ENCODE measurements at regions not wholly inside any gene's neighbourhood (a gene's known extent, or its start where the extent isn't known, plus 50 kb on each side); places are given as distances from the start of the nearest gene placed in this dataset.

DNA sequence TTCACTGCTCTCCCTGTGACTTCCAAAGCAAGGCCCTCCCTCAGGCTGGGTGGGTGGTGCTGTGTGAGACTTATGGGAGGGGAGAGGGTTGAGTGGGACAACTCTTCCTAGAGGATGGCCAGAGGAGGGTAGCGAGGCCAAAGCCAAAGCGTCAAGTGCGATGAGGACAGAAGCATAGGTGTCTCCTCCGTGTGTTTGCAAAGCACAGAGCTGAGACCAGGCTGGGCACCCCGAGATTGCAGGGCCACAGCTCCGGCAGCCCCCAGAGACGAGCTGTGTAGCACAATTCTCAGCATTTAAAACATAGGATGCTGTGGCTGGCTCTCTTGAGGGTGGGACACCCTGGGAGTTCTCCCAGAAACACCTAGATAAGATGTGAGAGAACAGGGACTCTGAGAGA, 1374.5 kb downstream of the BRD1 start:
- Histone ChIP-seq H3K36me3 (ENCODE audit: control insufficient read depth in 2 of 2, insufficient read depth in 2 of 2, low read length in 2 of 2) (no peaks in the 10 kb centered on the region), H3K4me1 (ENCODE audit: control insufficient read depth, insufficient read depth, low read length) (no peaks in the 10 kb centered on the region), H3K9me3 (ENCODE audit: control insufficient read depth in 2 of 2, low read length in 2 of 2) (no peaks in the 10 kb centered on the region), H3K27me3 (ENCODE audit: control insufficient read depth in 1 of 2, insufficient read depth in 2 of 2, low read length in 2 of 2) (peaks cover 0 to 8% of the 10 kb centered on the region in 2 donors), H3K27ac (ENCODE audit: low read length) (no peak overlapping the region), H3K4me3 (ENCODE audit: low read length in 2 of 2) (no peak overlapping the region), H3K9ac (ENCODE audit: low read length in 2 of 2) (no peak overlapping the region)

DNA sequence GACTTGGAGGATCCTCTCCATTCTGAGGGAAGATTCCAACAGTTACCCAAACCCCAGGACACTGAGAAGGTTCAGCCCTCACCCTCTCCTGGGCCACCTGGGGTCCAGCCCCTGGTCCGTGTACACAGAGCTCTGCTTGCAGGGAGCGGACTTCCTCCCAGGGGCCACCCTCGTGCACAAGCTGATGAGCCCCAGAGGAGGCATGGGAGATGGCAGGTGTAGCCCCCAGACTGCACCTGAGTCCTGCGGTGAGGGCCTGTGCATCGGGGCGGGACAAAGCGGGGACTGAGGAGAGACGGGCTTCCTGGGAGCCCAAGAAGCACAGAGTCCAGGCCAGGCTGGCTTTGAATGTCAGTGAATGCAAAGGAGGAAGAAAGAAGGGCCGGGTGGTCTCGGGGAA, 1374.9 kb downstream of the BRD1 start:
- Histone ChIP-seq H3K27ac (ENCODE audit: low read length) (no peak overlapping the region), H3K9ac (ENCODE audit: low read length in 2 of 2) (no peak overlapping the region), H3K36me3 (ENCODE audit: control insufficient read depth in 2 of 2, insufficient read depth in 2 of 2, low read length in 2 of 2) (no peaks in the 10 kb centered on the region), H3K27me3 (ENCODE audit: control insufficient read depth in 1 of 2, insufficient read depth in 2 of 2, low read length in 2 of 2) (peaks cover 0 to 8% of the 10 kb centered on the region in 2 donors), H3K4me3 (ENCODE audit: low read length in 2 of 2) (no peak overlapping the region), H3K4me1 (ENCODE audit: control insufficient read depth, insufficient read depth, low read length) (no peaks in the 10 kb centered on the region), H3K9me3 (ENCODE audit: control insufficient read depth in 2 of 2, low read length in 2 of 2) (no peaks in the 10 kb centered on the region)

DNA sequence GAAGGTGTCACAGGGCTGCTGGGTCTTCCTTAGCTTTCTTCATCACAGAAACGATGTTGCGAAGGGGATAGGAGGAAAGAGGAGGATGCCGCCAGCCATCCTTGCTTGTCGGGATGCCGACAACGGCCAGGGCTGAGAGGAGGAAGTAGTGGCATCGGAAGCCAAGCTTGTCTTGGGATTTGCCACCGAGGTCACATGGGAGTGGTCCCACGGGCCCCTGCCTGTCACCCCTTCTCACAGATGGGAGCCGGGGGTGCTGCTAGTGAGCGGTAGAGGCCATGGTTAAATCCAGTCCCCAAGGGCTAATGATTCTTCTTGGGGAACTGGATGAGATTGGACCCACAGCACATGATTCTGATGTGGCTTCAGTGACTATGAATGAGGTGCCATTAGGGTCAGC, 1375.8 kb downstream of the BRD1 start:
- no peak overlapping the region for H3K27ac ChIP-seq (ENCODE audit: low read length)
- peaks cover 0 to 9% of the 10 kb centered on the region in 2 donors for H3K27me3 ChIP-seq (ENCODE audit: control insufficient read depth in 1 of 2, insufficient read depth in 2 of 2, low read length in 2 of 2)
- no peak overlapping the region for H3K4me3 ChIP-seq (ENCODE audit: low read length in 2 of 2)
- H3K36me3 ChIP-seq (ENCODE audit: control insufficient read depth in 2 of 2, insufficient read depth in 2 of 2, low read length in 2 of 2), result no peaks in the 10 kb centered on the region
- H3K9ac ChIP-seq (ENCODE audit: low read length in 2 of 2), result no peak overlapping the region
- H3K9me3 ChIP-seq (ENCODE audit: control insufficient read depth in 2 of 2, low read length in 2 of 2), result no peaks in the 10 kb centered on the region
- H3K4me1 ChIP-seq (ENCODE audit: control insufficient read depth, insufficient read depth, low read length), result no peaks in the 10 kb centered on the region

DNA sequence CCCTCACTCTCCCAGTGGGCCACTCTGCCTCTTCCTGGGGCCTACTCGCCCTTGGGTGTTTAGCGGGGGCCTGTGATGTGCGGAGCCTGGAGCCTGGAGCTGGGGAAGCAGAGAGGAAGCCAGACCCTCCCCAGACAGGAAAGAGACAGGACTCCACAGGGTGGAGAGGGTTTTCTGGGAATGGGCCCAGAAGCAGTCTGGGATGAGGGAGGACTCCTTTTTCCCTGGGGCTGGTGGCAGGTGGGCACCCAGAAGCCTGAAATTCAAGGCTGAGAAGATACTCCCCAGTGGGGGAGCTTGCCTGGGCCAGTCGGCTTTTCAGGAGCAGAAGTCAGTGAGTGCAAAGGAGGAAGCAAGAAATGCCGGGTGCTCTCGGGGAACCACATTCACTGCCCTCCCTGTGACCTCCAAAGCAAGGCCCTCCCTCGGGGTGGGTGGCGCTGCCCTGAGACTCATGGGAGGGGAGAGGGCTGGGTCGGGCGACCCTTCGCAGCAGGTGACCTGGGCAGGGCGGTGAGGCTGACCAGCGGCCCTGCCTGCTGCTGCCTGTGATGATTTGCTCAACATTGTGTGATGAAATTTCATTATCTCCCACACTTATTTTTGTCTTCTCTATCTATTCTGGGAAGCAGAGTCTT, 1377.4 kb downstream of the BRD1 start:
- no peaks in the 10 kb centered on the region for H3K9me3 ChIP-seq (ENCODE audit: control insufficient read depth in 2 of 2, low read length in 2 of 2)
- H3K4me1 ChIP-seq (ENCODE audit: control insufficient read depth, insufficient read depth, low read length), result no peaks in the 10 kb centered on the region
- no peak overlapping the region for H3K4me3 ChIP-seq (ENCODE audit: low read length in 2 of 2)
- peaks cover 4 to 13% of the 10 kb centered on the region in 2 donors for H3K27me3 ChIP-seq (ENCODE audit: control insufficient read depth in 1 of 2, insufficient read depth in 2 of 2, low read length in 2 of 2)
- no peak overlapping the region for H3K27ac ChIP-seq (ENCODE audit: low read length)
- no peak overlapping the region for H3K9ac ChIP-seq (ENCODE audit: low read length in 2 of 2)
- H3K36me3 ChIP-seq (ENCODE audit: control insufficient read depth in 2 of 2, insufficient read depth in 2 of 2, low read length in 2 of 2), result no peaks in the 10 kb centered on the region

DNA sequence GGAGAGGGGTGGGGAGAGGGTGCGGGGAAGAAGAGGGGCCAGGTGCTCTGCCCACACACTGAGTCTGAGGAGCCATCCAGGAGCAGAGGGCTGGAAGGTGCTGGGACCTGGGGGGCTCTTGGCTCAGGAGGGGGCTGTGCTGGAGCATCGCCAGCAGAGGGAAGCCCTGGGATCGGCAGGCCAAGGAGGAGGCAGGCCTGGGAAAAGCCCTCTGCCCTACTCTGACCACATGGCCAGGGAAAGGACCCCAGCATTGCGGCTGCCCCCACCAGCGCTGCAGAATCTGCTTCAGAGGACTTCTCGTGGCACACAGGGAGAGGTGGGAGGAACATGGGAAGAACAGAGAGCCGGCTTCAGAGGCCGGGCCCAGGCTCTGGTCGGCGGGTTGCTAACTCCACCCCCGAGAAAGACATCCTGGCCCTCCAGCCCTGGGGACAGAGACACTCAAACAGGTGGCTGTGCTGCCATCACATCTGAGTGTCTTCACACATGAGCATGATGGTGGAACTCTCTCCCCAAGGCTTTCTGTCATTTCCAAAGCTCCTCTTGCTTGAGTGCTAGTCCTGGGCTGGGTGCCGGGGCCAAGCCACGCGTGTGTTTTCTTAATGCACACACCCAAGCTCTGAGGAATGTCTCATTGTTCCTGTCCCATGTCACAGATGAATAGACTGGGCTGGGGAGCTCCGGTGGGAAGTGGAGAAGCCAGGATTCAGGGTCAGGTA, 1378.0 kb downstream of the BRD1 start:
- no peak overlapping the region for H3K4me3 ChIP-seq (ENCODE audit: low read length in 2 of 2)
- no peak overlapping the region for H3K9ac ChIP-seq (ENCODE audit: low read length in 2 of 2)
- no peaks in the 10 kb centered on the region for H3K9me3 ChIP-seq (ENCODE audit: control insufficient read depth in 2 of 2, low read length in 2 of 2)
- H3K36me3 ChIP-seq (ENCODE audit: control insufficient read depth in 2 of 2, insufficient read depth in 2 of 2, low read length in 2 of 2), result no peaks in the 10 kb centered on the region
- H3K27me3 ChIP-seq (ENCODE audit: control insufficient read depth in 1 of 2, insufficient read depth in 2 of 2, low read length in 2 of 2), result peaks cover 4 to 13% of the 10 kb centered on the region in 2 donors
- H3K27ac ChIP-seq (ENCODE audit: low read length), result no peak overlapping the region
- no peaks in the 10 kb centered on the region for H3K4me1 ChIP-seq (ENCODE audit: control insufficient read depth, insufficient read depth, low read length)

DNA sequence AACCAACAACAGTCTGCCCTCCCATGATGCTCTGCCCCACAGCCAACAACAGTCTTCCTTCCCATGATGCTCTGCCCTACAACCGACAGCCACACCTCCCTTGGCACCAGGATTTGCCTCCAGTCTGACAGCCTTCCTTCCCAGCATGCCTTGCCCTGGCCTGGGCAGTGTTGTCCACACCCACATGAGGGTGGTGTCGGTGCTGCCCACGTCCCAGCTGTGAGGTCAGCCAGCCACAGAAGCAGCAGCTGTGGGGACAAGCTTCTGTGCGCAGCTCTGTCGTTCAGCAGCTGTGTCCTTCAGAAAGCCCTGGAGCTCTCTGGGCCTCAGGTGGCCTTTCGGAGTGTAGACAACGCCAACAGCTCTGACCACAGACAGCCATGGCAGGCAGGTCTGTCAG, 1378.9 kb downstream of the BRD1 start:
- no peaks in the 10 kb centered on the region for H3K4me1 ChIP-seq (ENCODE audit: control insufficient read depth, insufficient read depth, low read length)
- no peak overlapping the region for H3K27ac ChIP-seq (ENCODE audit: low read length)
- H3K4me3 ChIP-seq (ENCODE audit: low read length in 2 of 2), result no peak overlapping the region
- H3K9me3 ChIP-seq (ENCODE audit: control insufficient read depth in 2 of 2, low read length in 2 of 2), result no peaks in the 10 kb centered on the region
- peaks cover 4 to 13% of the 10 kb centered on the region in 2 donors for H3K27me3 ChIP-seq (ENCODE audit: control insufficient read depth in 1 of 2, insufficient read depth in 2 of 2, low read length in 2 of 2)
- H3K36me3 ChIP-seq (ENCODE audit: control insufficient read depth in 2 of 2, insufficient read depth in 2 of 2, low read length in 2 of 2), result no peaks in the 10 kb centered on the region
- no peak overlapping the region for H3K9ac ChIP-seq (ENCODE audit: low read length in 2 of 2)

DNA sequence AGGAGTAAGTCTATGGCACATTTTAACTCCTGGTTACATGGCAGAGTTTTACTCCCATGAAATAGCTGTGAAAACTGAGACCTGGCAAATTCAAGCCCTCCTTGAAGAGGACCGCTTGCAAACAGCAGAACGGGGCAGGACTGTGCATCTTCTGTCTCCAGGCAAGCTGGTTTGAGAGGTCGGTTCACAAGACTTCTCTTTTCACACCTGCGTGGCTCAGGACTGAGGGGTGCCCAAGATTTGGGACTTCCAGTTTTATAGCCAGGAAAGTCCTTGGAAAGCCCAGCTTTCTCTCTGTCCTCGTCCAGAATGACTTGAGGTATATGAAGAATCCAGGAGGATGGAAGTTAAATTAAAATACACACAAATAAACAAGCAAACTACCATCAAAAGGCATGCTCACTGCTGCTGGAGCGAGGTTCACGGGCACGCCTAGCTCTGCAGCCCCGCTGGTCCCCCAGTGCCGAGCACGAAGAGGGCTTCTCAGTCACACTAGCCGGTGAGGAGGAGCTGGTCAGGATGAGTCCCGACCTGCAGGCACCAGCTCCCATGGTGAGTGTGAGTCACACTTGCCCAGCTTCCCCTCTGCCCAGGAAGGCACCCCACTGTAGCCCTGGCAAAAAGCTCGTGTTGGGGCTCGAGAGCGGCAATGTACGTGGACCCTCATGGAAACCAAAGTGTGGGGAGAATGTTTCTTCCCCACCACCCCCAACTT, 1382.4 kb downstream of the BRD1 start:
- H3K36me3 ChIP-seq (ENCODE audit: control insufficient read depth in 2 of 2, insufficient read depth in 2 of 2, low read length in 2 of 2), result no peaks in the 10 kb centered on the region
- H3K9ac ChIP-seq (ENCODE audit: low read length in 2 of 2), result no peak overlapping the region
- no peak overlapping the region for H3K27ac ChIP-seq (ENCODE audit: low read length)
- H3K4me3 ChIP-seq (ENCODE audit: low read length in 2 of 2), result no peak overlapping the region
- peaks cover 4 to 10% of the 10 kb centered on the region in 2 donors for H3K27me3 ChIP-seq (ENCODE audit: control insufficient read depth in 1 of 2, insufficient read depth in 2 of 2, low read length in 2 of 2)
- no peaks in the 10 kb centered on the region for H3K4me1 ChIP-seq (ENCODE audit: control insufficient read depth, insufficient read depth, low read length)
- H3K9me3 ChIP-seq (ENCODE audit: control insufficient read depth in 2 of 2, low read length in 2 of 2), result no peaks in the 10 kb centered on the region

DNA sequence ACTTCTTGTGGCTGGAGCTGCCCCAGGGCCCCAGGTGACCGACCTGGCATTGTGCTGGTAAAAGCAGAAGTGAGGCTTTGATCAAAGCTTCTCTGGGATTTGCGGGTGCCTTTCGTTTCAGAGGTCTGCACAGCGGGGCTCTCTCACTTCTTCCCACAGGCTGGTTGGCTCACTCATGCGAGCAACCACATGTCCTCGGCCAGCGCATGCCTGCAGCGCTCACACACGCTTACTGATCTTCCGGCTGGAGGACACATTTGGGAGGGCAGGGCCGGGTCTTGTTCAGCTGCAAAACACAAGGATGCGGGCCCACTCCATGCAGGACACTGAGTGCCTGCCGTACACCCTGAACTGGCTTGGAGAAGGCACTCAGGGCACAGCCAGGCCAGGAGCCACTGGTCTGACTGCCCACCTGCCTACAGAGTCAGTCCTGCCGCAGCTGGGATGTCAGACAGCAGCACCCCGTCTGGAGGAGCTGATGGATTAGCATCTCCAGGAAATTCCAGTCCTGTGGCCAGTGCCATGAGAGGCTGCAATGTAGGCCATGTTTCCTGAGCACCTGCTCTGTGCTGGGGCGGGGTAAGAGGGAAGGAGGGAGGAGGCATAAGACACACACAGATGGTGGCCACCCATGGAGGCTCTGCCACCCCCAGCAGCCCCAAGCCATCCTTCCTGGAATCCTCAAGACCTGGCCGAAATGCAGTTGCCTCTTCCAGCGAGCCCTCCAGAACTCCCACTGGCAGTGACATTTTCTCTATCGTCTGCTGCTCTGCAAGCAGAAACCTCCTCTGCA, 1383.2 kb downstream of the BRD1 start:
- H3K27ac ChIP-seq (ENCODE audit: low read length), result no peak overlapping the region
- H3K9ac ChIP-seq (ENCODE audit: low read length in 2 of 2), result no peak overlapping the region
- no peaks in the 10 kb centered on the region for H3K4me1 ChIP-seq (ENCODE audit: control insufficient read depth, insufficient read depth, low read length)
- no peaks in the 10 kb centered on the region for H3K36me3 ChIP-seq (ENCODE audit: control insufficient read depth in 2 of 2, insufficient read depth in 2 of 2, low read length in 2 of 2)
- H3K27me3 ChIP-seq (ENCODE audit: control insufficient read depth in 1 of 2, insufficient read depth in 2 of 2, low read length in 2 of 2), result peaks cover 4 to 9% of the 10 kb centered on the region in 2 donors
- no peak overlapping the region for H3K4me3 ChIP-seq (ENCODE audit: low read length in 2 of 2)
- no peaks in the 10 kb centered on the region for H3K9me3 ChIP-seq (ENCODE audit: control insufficient read depth in 2 of 2, low read length in 2 of 2)

DNA sequence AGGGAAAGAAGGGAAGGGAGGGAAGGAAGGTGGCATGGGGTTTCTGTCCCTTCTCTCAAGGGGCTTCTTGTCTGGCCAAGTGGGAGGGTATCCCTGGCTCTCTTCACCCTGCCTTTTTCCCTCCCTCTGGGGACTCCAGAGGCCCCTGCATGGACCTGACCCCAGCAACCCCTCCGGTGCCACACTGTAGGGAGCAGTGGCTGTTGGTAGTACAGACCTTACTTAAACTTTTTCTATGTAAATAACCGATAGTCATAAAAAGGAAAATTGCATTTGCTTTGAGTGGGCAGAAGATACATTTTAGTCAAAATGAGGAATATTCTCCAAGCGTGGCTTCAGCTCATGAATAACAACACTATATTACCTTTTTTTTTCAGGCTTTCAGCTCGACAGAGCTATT, 1384.0 kb downstream of the BRD1 start:
- H3K4me1 ChIP-seq (ENCODE audit: control insufficient read depth, insufficient read depth, low read length), result no peaks in the 10 kb centered on the region
- no peak overlapping the region for H3K4me3 ChIP-seq (ENCODE audit: low read length in 2 of 2)
- H3K36me3 ChIP-seq (ENCODE audit: control insufficient read depth in 2 of 2, insufficient read depth in 2 of 2, low read length in 2 of 2), result no peaks in the 10 kb centered on the region
- H3K9ac ChIP-seq (ENCODE audit: low read length in 2 of 2), result no peak overlapping the region
- H3K9me3 ChIP-seq (ENCODE audit: control insufficient read depth in 2 of 2, low read length in 2 of 2), result no peaks in the 10 kb centered on the region
- H3K27ac ChIP-seq (ENCODE audit: low read length), result no peak overlapping the region
- H3K27me3 ChIP-seq (ENCODE audit: control insufficient read depth in 1 of 2, insufficient read depth in 2 of 2, low read length in 2 of 2), result peaks cover 4 to 7% of the 10 kb centered on the region in 2 donors

DNA sequence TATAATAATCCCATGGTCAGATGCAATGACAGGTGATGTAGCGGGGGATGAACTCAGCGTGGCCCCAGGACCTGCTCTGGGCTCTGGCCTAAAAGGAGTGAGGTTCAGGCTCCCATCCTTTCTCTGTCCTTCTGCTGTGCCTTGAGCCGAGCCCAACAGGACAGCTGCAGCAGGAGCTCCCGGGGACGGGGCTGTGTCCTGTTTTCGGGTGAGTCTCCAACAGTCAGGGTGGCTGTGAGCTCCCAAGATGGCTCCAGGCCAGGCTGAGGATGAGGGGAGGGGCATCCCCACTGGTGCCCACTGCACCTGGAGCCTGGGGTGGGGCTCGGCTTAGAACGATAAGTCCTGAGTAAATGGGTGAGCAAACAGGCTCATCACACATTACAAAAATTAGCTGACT, 1385.0 kb downstream of the BRD1 start:
- no peak overlapping the region for H3K9ac ChIP-seq (ENCODE audit: low read length in 2 of 2)
- H3K27me3 ChIP-seq (ENCODE audit: control insufficient read depth in 1 of 2, insufficient read depth in 2 of 2, low read length in 2 of 2), result peaks cover 4 to 8% of the 10 kb centered on the region in 2 donors
- H3K36me3 ChIP-seq (ENCODE audit: control insufficient read depth in 2 of 2, insufficient read depth in 2 of 2, low read length in 2 of 2), result no peaks in the 10 kb centered on the region
- H3K4me3 ChIP-seq (ENCODE audit: low read length in 2 of 2), result no peak overlapping the region
- H3K9me3 ChIP-seq (ENCODE audit: control insufficient read depth in 2 of 2, low read length in 2 of 2), result no peaks in the 10 kb centered on the region
- no peaks in the 10 kb centered on the region for H3K4me1 ChIP-seq (ENCODE audit: control insufficient read depth, insufficient read depth, low read length)
- no peak overlapping the region for H3K27ac ChIP-seq (ENCODE audit: low read length)

All from stomach smooth muscle (tissue), 2 donors.